NCI-H2171 treated with DMSO at 0.1 percent for 48 hours (cell line): ENCODE measurements at regions not wholly inside any gene's neighbourhood (a gene's known extent, or its start where the extent isn't known, plus 50 kb on each side); places are given as distances from the start of the nearest gene placed in this dataset.
"Not testable (repeated sequence)": the region's sequence is repeated elsewhere in the genome, so short reads cannot be mapped to it uniquely, and the experiment has no call there.

ENCODE experiments used
- DNase-seq: peaks from one replicate; lab custom pipeline; 2025; lab: John Stamatoyannopoulos, UW

- DNase-seq: no peak
These were observed 242.8 kb downstream of the KCNE4 start for GRCh38 chr2:223294756-223295155.

- peak; percentile 13 for DNase-seq
These were observed 245.8 kb downstream of the KCNE4 start for GRCh38 chr2:223297788-223298187.

- DNase-seq: not testable (repeated sequence)
These were observed 246.3 kb downstream of the KCNE4 start for GRCh38 chr2:223298329-223298728.

- DNase-seq: no peak
These were observed 248.3 kb downstream of the KCNE4 start for GRCh38 chr2:223300326-223300725.

DNA sequence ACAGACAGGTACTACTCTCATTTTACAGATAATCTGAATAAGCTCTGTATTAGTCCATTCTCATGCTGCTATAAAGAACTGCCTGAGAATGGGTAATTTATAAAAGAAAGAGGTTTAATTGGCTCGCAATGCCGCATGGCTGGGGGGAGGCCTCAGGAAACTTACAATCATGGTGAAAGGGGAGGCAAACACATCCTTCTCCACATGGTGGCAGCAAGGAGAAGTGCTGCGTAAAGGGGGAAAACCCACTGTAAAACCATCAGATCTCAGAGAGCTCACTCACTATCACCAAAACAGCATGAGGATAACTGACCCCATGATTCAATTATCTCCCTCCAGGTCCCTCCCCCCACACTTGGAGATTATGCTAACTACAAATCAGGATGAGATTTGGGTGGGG, 254.4 kb downstream of the KCNE4 start:
- no peak for DNase-seq

DNA sequence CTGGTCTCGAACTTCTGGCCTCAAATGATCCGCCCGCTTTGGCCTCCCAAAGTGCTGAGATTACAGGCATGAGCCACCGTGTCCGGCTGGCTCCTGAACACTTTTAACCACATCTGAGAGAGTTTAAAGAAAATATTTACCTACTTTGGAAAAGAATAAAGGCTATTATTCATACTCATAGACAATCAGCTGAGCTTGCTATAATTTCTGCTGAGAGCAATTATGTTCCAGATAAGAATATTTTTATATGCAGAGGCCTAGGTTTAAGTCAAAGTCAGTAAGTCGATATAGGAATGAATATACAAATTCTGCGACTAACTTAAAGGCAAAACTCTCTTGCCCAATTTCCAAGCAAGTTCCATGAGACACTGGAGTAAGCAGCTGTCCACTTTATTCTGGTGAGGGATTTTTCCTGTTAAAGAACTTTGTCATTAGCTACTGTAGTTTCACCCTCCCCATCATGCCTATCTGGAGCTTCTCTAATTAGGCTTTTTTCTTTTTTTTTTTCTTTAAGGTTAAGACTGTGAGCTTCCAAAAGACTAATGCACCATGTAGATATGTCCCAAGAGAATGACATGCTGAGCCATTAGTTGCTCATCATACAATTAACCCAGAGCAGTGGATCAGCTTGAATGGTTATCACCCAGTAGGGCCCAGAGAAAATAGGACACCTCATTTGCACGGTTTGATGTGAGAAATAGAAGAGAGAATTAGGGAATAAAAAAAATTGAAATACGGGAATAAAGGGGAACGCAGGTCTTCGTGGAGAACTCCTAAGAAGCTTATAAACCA, 260.1 kb downstream of the KCNE4 start:
- DNase-seq: no peak

GRCh38 chr2:223313101-223313500, 261.1 kb downstream of the KCNE4 start:
- DNase-seq: no peak

GRCh38 chr2:223314811-223315210, 262.8 kb downstream of the KCNE4 start:
- DNase-seq: no peak

DNA sequence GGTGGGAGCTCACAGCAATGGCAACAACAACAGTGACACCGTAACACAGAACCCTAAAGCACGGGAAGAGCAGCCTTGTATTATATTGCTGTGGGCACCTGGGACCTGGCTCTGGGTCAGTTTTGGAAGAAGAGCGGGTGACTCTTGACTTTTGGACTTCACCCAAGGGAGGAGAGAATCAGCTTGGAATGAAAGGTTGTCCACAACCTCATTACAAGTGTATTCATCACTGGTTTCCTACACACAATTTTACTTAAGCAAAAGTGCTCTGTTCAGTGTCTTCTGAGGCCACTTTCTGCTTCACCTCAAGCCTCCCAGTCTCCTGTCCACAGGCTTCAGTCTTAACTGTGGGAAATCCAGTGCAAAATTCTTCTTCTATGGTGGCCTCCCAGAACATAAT, 263.8 kb downstream of the KCNE4 start:
- DNase-seq: no peak

DNA sequence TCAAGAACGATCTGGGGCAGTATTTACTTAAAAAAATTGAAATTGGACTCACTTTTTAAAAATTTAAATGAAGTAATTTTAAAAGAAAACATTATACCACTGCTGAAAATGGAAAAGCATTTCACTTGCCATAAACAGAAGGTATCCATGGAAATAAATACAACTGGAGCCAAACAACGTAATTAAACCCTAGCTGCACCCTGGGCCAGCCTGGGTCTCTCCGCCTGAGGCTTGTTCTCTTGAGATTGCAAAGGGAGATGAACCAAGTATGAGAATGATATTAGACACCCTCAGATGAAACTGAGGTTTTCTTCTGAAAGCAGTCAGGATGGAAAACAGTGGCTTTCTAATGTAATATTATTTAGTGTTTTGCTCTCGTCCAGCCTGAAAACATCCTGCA, 264.4 kb downstream of the KCNE4 start:
- no peak for DNase-seq

DNA sequence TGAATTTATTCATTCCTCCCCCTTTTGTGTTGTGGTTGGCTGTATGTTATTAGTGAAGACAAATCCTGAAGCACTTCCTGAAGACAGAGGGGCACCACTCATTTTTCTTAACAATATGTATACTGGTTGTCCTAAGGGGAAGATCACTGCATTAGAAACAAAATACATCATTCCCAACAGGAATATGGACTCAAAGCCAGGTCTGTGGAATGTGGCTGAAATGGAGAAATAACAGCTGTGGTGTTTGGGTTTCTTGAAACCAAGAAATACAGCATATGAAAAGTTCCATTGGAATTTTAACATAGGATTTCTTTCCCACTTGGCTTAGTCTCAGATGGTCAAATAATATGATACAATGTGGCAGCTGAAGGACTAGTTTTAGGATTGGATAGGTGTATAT, 267.6 kb downstream of the KCNE4 start:
- no peak for DNase-seq

DNA sequence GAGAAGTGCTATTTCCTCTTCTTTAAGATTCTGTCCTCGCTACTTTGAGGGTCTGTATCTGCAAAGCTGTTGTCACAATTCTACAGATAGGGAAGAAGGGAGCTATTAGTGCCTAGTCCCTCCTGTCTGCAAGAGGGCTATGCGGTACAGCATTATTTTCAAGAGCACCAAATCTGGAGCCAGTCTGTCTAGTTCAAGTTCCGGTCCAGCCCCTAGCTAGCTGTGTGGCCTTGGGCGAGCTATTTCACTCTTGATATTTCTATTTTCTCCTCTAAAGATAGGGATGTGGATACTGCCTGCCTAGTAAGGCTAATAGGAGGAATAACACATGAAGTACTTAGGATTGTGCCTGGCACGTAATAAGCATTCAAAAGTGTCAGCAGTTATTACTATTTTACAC, 272.4 kb downstream of the KCNE4 start:
- no peak for DNase-seq

GRCh38 chr2:223328578-223328977, 273.6 kb downstream of the SCG2 start:
- no peak for DNase-seq

GRCh38 chr2:223330747-223331146, 271.4 kb downstream of the SCG2 start:
- not testable (repeated sequence) for DNase-seq

- DNase-seq: no peak
These were observed 264.1 kb downstream of the SCG2 start for GRCh38 chr2:223338016-223338415.

GRCh38 chr2:223357076-223357475, 245.1 kb downstream of the SCG2 start:
- no peak for DNase-seq

- no peak for DNase-seq
These were observed 239.1 kb downstream of the SCG2 start for GRCh38 chr2:223363085-223363484.

- no peak for DNase-seq
These were observed 236.9 kb downstream of the SCG2 start for GRCh38 chr2:223365158-223365679.

- no peak for DNase-seq
These were observed 235.6 kb downstream of the SCG2 start for GRCh38 chr2:223366566-223366965.

DNA sequence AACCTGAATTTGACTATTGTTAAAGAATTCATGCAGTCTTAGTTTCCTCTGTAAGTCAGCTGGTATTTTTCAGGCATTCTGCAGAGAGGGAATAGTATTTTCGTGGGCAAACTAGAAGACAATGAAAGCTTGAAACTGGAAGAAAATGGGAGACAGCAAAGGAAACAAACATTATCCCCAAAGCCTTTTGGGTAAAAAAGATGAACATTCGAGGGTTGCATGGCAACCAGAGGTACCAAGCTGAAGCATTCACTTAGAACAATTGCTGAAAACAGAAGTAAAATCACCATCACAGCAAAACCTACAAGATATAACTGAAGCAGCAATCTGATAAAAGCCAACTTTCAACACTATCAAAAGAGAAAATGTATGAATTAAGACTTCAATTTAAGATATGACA, 233.7 kb downstream of the SCG2 start:
- no peak for DNase-seq

DNA sequence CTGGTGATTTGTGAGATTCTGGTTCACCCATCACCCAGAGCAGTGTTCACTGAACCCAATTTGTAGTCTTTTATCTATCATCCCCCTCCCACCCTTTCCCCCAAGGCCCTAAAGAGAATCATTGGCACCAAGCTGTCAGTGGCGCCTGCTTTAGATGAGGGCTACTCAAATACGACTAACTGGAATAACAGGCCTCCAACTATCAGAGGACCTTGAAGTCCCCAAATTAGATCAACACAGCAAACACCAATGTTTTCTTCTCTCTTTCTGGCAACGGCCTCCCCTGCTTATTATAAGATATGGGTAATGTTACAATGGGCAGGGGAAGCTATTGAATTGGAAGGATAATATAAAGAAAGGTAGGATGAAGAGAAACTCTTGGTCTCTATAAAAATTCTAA, 232.3 kb downstream of the SCG2 start:
- no peak for DNase-seq

GRCh38 chr2:223383315-223383714, 218.8 kb downstream of the SCG2 start:
- DNase-seq: no peak

GRCh38 chr2:223386189-223386588, 216.0 kb downstream of the SCG2 start:
- DNase-seq: no peak

GRCh38 chr2:223386984-223387383, 215.2 kb downstream of the SCG2 start:
- no peak for DNase-seq
